AG08395 (cell line): ENCODE measurements at regions not wholly inside any gene's neighbourhood (a gene's known extent, or its start where the extent isn't known, plus 50 kb on each side); places are given as distances from the start of the nearest gene placed in this dataset.
A peak's percentile ranks its signal among the peaks of the same experiment; 100 is the strongest.

Source experiments
- DNase-seq: peaks from one replicate; pipeline ENCODE4 v3.0.0; 2012; ENCODE audit warnings: mixed read lengths, low spot score

- DNase-seq, result no peak
Observed at GRCh38 chrX:20431486-20431885, 164.8 kb upstream of the RPS6KA3 start.

- no peak for DNase-seq
Observed at GRCh38 chrX:20427173-20427770, 160.6 kb upstream of the RPS6KA3 start.

GRCh38 chrX:20421697-20422096, 155.0 kb upstream of the RPS6KA3 start:
- no peak for DNase-seq

- DNase-seq, result no peak
Observed at GRCh38 chrX:20421275-20421674, 154.6 kb upstream of the RPS6KA3 start.

GRCh38 chrX:20420058-20420457, 153.3 kb upstream of the RPS6KA3 start:
- no peak for DNase-seq

GRCh38 chrX:20418379-20419150, 151.9 kb upstream of the RPS6KA3 start:
- no peak for DNase-seq

GRCh38 chrX:20414762-20415445, 148.2 kb upstream of the RPS6KA3 start:
- DNase-seq, result no peak

- no peak for DNase-seq
Observed at GRCh38 chrX:20414066-20414465, 147.4 kb upstream of the RPS6KA3 start.

GRCh38 chrX:20412871-20413486, 146.3 kb upstream of the RPS6KA3 start:
- DNase-seq, result no peak

- DNase-seq, result no peak
Observed at GRCh38 chrX:20410540-20410939, 143.8 kb upstream of the RPS6KA3 start.

GRCh38 chrX:20409991-20410390, 143.3 kb upstream of the RPS6KA3 start:
- no peak for DNase-seq

GRCh38 chrX:20402956-20403355, 136.2 kb upstream of the RPS6KA3 start:
- no peak for DNase-seq

- no peak for DNase-seq
Observed at GRCh38 chrX:20399728-20400414, 133.2 kb upstream of the RPS6KA3 start.

- DNase-seq, result no peak
Observed at GRCh38 chrX:20397587-20397986, 130.9 kb upstream of the RPS6KA3 start.

GRCh38 chrX:20394451-20394850, 127.7 kb upstream of the RPS6KA3 start:
- DNase-seq, result no peak

- peak; percentile 12 for DNase-seq
Observed at GRCh38 chrX:20393944-20394343, 127.2 kb upstream of the RPS6KA3 start.

GRCh38 chrX:20388594-20388993, 121.9 kb upstream of the RPS6KA3 start:
- DNase-seq, result no peak

- DNase-seq, result no peak
Observed at GRCh38 chrX:20383477-20383876, 116.8 kb upstream of the RPS6KA3 start.

- DNase-seq, result peak; percentile 7
Observed at GRCh38 chrX:20382518-20383297, 116.0 kb upstream of the RPS6KA3 start.

- no peak for DNase-seq
Observed at GRCh38 chrX:20382082-20382481, 115.4 kb upstream of the RPS6KA3 start.

- peak; percentile 3 for DNase-seq
Observed at GRCh38 chrX:20378233-20378920, 111.7 kb upstream of the RPS6KA3 start.
